ENCODE measurements at regions not wholly inside any gene's neighbourhood (a gene's known extent, or its start where the extent isn't known, plus 50 kb on each side); places are given as distances from the start of the nearest gene placed in this dataset.

DNA sequence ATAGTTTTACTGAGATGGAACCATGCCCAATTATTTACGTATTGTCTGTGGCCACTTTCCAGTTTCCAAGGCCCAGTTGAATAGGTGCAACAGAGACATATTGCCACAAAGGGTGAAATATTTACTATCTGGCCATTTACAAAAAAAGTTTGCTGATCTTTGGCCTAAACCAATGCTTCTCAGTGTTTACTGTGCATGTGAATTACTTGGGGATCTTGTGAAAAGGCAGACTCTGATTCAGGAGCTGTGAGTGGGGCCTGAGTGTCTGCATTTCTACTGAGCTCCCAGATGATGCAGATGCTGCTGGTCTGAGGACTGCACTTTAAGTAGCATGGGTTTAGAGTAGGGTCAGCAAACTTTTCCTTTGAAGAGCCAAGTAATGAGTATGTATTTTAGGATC, 94.1 kb upstream of the PDE5A start:
- H3K79me2 ChIP-seq (ENCODE audit: control insufficient read depth, insufficient read depth, low read length), result no peaks in the 10 kb centered on the region
- DNase-seq (ENCODE audit: low read depth, low spot score), result no peak
- CTCF ChIA-PET, result no interaction called here
- BruUV-seq (replicated peaks), result no TSS peak
- H3K4me1 ChIP-seq (ENCODE audit: control insufficient read depth, extremely low read depth, insufficient read depth, low read length), result no peaks in the 10 kb centered on the region
- dilution Hi-C loops (cut with MboI; ENCODE audit: extremely low pct_ligation_motif_present, low sequenced_read_pairs) (no loop called here), intact Hi-C loops (cut with micrococcal nuclease) (no loop called here)
- H4K20me1 ChIP-seq (replicated peaks; ENCODE audit: control insufficient read depth, extremely low read depth, insufficient read depth, low read length), result no peaks in the 10 kb centered on the region
- H3K27me3 ChIP-seq (ENCODE audit: control insufficient read depth in 2 of 2, insufficient read depth in 2 of 2, low read length in 2 of 2), result no peaks in the 10 kb centered on the region
- no peak overlapping the region for H3K9ac ChIP-seq (replicated peaks; ENCODE audit: extremely low read depth, insufficient read depth, low read length)
- H3K27ac ChIP-seq (ENCODE audit: insufficient read depth, low read depth, low read length), result no peak overlapping the region
- POLR2A ChIA-PET, result no interaction called here
- no peaks in the 10 kb centered on the region for H3K36me3 ChIP-seq (ENCODE audit: control insufficient read depth in 2 of 2, extremely low read depth in 1 of 2, insufficient read depth in 2 of 2, low read length in 2 of 2)
- no peak overlapping the region for H3K4me3 ChIP-seq (replicated peaks in 1 of 3; ENCODE audit: insufficient read depth in 1 of 3, low read depth in 1 of 3, low read length in 3 of 3)
- no peaks in the 10 kb centered on the region for H3K9me1 ChIP-seq (replicated peaks; ENCODE audit: control insufficient read depth, extremely low read depth, insufficient read depth, low read length)
- H2AFZ ChIP-seq (ENCODE audit: low read depth, low read length), result no peak overlapping the region
- TF ChIP-seq, protein P1, sequence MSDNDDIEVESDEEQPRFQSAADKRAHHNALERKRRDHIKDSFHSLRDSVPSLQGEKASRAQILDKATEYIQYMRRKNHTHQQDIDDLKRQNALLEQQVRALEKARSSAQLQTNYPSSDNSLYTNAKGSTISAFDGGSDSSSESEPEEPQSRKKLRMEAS (IDR thresholded peaks at IDR 0.05; ENCODE audit: insufficient read depth, insufficient read length), result no peak
- no peak for TF ChIP-seq POLR2AphosphoS5 (IDR thresholded peaks at IDR 0.05; ENCODE audit: insufficient read depth, low read depth, low read length)
- TF ChIP-seq EZH2 (IDR thresholded peaks at IDR 0.05; ENCODE audit: borderline replicate concordance, low read depth, low read length, severe bottlenecking), result no peak
- TF ChIP-seq FOS (IDR thresholded peaks at IDR 0.05; ENCODE audit: borderline replicate concordance, insufficient read depth, low read length), result no peak
- TF ChIP-seq JUN (IDR thresholded peaks at IDR 0.05; ENCODE audit: borderline replicate concordance, insufficient read depth, insufficient read length, low read depth), result no peak
- TF ChIP-seq GATA2 (IDR thresholded peaks at IDR 0.05; ENCODE audit: insufficient read depth, insufficient read length, low read depth, low read length), result no peak
- TF ChIP-seq MYC (IDR thresholded peaks at IDR 0.05; ENCODE audit: low read depth, low read length), result no peak
- no peak overlapping the region for H3K4me2 ChIP-seq (ENCODE audit: insufficient read depth, low read length)
- no peaks in the 10 kb centered on the region for H3K9me3 ChIP-seq (replicated peaks; ENCODE audit: control insufficient read depth, insufficient read depth, low read length)
- FAIRE-seq, result no peak

DNA sequence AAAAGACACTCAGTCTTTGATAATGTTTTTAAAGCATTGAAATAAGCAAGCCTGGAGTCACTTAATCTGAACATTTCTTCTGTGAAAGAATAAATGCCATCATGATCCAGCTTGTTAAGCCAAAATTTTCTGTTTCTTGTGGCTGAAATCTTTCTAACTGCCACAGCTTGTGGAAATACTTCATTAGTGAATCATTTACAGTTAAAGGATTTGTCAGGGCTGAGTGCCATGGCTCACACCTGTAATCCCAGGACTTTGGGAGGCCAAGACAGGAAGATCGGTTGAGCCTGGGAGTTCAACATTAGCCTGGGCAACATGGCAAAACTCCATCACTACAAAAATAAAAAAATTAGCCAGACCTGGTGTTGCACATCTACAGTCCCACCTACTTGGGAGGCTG, 93.3 kb upstream of the PDE5A start:
- no peak overlapping the region for H3K9ac ChIP-seq (replicated peaks; ENCODE audit: extremely low read depth, insufficient read depth, low read length)
- no peak overlapping the region for H2AFZ ChIP-seq (ENCODE audit: low read depth, low read length)
- no peak overlapping the region for H3K27ac ChIP-seq (ENCODE audit: insufficient read depth, low read depth, low read length)
- no peak overlapping the region for H3K4me2 ChIP-seq (ENCODE audit: insufficient read depth, low read length)
- no peak overlapping the region for H3K4me3 ChIP-seq (replicated peaks in 1 of 3; ENCODE audit: insufficient read depth in 1 of 3, low read depth in 1 of 3, low read length in 3 of 3)
- no peak for TF ChIP-seq POLR2AphosphoS5 (IDR thresholded peaks at IDR 0.05; ENCODE audit: insufficient read depth, low read depth, low read length)
- TF ChIP-seq JUN (IDR thresholded peaks at IDR 0.05; ENCODE audit: borderline replicate concordance, insufficient read depth, insufficient read length, low read depth), result no peak
- TF ChIP-seq MYC (IDR thresholded peaks at IDR 0.05; ENCODE audit: low read depth, low read length), result no peak
- TF ChIP-seq FOS (IDR thresholded peaks at IDR 0.05; ENCODE audit: borderline replicate concordance, insufficient read depth, low read length), result no peak
- TF ChIP-seq, protein P2, sequence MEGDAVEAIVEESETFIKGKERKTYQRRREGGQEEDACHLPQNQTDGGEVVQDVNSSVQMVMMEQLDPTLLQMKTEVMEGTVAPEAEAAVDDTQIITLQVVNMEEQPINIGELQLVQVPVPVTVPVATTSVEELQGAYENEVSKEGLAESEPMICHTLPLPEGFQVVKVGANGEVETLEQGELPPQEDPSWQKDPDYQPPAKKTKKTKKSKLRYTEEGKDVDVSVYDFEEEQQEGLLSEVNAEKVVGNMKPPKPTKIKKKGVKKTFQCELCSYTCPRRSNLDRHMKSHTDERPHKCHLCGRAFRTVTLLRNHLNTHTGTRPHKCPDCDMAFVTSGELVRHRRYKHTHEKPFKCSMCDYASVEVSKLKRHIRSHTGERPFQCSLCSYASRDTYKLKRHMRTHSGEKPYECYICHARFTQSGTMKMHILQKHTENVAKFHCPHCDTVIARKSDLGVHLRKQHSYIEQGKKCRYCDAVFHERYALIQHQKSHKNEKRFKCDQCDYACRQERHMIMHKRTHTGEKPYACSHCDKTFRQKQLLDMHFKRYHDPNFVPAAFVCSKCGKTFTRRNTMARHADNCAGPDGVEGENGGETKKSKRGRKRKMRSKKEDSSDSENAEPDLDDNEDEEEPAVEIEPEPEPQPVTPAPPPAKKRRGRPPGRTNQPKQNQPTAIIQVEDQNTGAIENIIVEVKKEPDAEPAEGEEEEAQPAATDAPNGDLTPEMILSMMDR (IDR thresholded peaks at IDR 0.05; ENCODE audit: extremely low read depth in 1 of 2, insufficient read depth in 1 of 2, low read depth in 1 of 2, low read length in 2 of 2), result no peak
- TF ChIP-seq, protein P1 (IDR thresholded peaks at IDR 0.05; ENCODE audit: insufficient read depth, insufficient read length), result no peak
- TF ChIP-seq GATA2 (IDR thresholded peaks at IDR 0.05; ENCODE audit: insufficient read depth, insufficient read length, low read depth, low read length), result no peak
- no peak for TF ChIP-seq EZH2 (IDR thresholded peaks at IDR 0.05; ENCODE audit: borderline replicate concordance, low read depth, low read length, severe bottlenecking)
- TF ChIP-seq POLR2A (IDR thresholded peaks at IDR 0.05; ENCODE audit: low read depth, low read length), result no peak
- no peaks in the 10 kb centered on the region for H3K27me3 ChIP-seq (ENCODE audit: control insufficient read depth in 2 of 2, insufficient read depth in 2 of 2, low read length in 2 of 2)
- CTCF ChIA-PET, result no interaction called here
- POLR2A ChIA-PET, result no interaction called here
- dilution Hi-C loops (cut with MboI; ENCODE audit: extremely low pct_ligation_motif_present, low sequenced_read_pairs) (no loop called here), intact Hi-C loops (cut with micrococcal nuclease) (no loop called here)
- no peaks in the 10 kb centered on the region for H3K9me1 ChIP-seq (replicated peaks; ENCODE audit: control insufficient read depth, extremely low read depth, insufficient read depth, low read length)
- no peaks in the 10 kb centered on the region for H3K79me2 ChIP-seq (ENCODE audit: control insufficient read depth, insufficient read depth, low read length)
- DNase-seq (ENCODE audit: low read depth, low spot score) (no peak), FAIRE-seq (no peak)
- no peaks in the 10 kb centered on the region for H4K20me1 ChIP-seq (replicated peaks; ENCODE audit: control insufficient read depth, extremely low read depth, insufficient read depth, low read length)
- H3K9me3 ChIP-seq (replicated peaks; ENCODE audit: control insufficient read depth, insufficient read depth, low read length), result no peaks in the 10 kb centered on the region
- no TSS peak for BruUV-seq (replicated peaks)
- H3K4me1 ChIP-seq (ENCODE audit: control insufficient read depth, extremely low read depth, insufficient read depth, low read length), result no peaks in the 10 kb centered on the region
- H3K36me3 ChIP-seq (ENCODE audit: control insufficient read depth in 2 of 2, extremely low read depth in 1 of 2, insufficient read depth in 2 of 2, low read length in 2 of 2), result no peaks in the 10 kb centered on the region
